Aorta (tissue), 5 donors: ENCODE measurements at regions not wholly inside any gene's neighbourhood (a gene's known extent, or its start where the extent isn't known, plus 50 kb on each side); places are given as distances from the start of the nearest gene placed in this dataset.

Experiments
- ATAC-seq: fragments of 200-7000 bp; cut with Tn5 transposase; one replicate; pipeline ENCODE4 v1.9.1; 2022; ENCODE audit warnings: moderate library complexity; ENCODE audit not compliant: low FRiP score
- DNase-seq, 2 donors: peaks; one replicate each; pipeline ENCODE4 v3.0.0-alpha.2; 2020
- H3K27ac ChIP-seq, 2 donors: one replicate each; pipeline ENCODE4 v1.5.1; 2013; ENCODE audit warnings: low read length in 2 of 2, mild to moderate bottlenecking in 2 of 2, moderate library complexity in 2 of 2, control low read depth in 1 of 2, inconsistent platforms in 1 of 2, low read depth in 1 of 2
- H3K27me3 ChIP-seq, 2 donors: one replicate each; pipeline ENCODE4 v1.6.1; 2013; ENCODE audit warnings: control low read depth in 1 of 2, low read length in 1 of 2, mild to moderate bottlenecking in 1 of 2, moderate library complexity in 1 of 2; ENCODE audit not compliant: insufficient read depth in 2 of 2, control insufficient read depth in 1 of 2
- H3K36me3 ChIP-seq, 2 donors: one replicate each; pipeline ENCODE4 v1.6.1; 2013; ENCODE audit warnings: control low read depth in 1 of 2, low read length in 1 of 2, mild to moderate bottlenecking in 1 of 2; ENCODE audit not compliant: insufficient read depth in 2 of 2, control insufficient read depth in 1 of 2
- H3K4me1 ChIP-seq, 2 donors: one replicate each; pipeline ENCODE4 v1.6.1; 2013; ENCODE audit warnings: low read length in 2 of 2, control low read depth in 1 of 2, mild to moderate bottlenecking in 1 of 2, moderate library complexity in 1 of 2; ENCODE audit not compliant: insufficient read depth in 2 of 2, control insufficient read depth in 1 of 2
- H3K4me3 ChIP-seq, 2 donors: one replicate each; pipeline ENCODE4 v1.5.1; 2013; ENCODE audit warnings: low read length in 2 of 2, control low read depth in 1 of 2, mild to moderate bottlenecking in 1 of 2
- H3K9me3 ChIP-seq: one replicate; pipeline ENCODE4 v1.6.1; 2013; ENCODE audit warnings: mild to moderate bottlenecking, low read length; ENCODE audit not compliant: control insufficient read depth
- WGBS, 2 donors: extraction: QIAGEN DNeasy Blood & Tissue Kit; methylation state at CpG; one replicate each; pipeline ENCODE4 v1.1.7; 2013; 5-methylcytosine and 5-hydroxymethylcytosine counted together
- intact Hi-C, 2 donors: fragments of 100-400 bp; cut with DNase I; formaldehyde crosslinking; loops; one replicate each; pipeline versions ENCODE4 v1.14.2 to v1.15.0; 2022
- donor health status: healthy with polysubstance abuse.
- donor health status: Bipolar disorder and iron deficiency.
- donor health status: DM: no; HTN: no; CAD: no.
- donor health status: DM: no; HTN: no; CAD: no.
- donor health status: DM: yes; HTN: yes; CAD: no.

DNA sequence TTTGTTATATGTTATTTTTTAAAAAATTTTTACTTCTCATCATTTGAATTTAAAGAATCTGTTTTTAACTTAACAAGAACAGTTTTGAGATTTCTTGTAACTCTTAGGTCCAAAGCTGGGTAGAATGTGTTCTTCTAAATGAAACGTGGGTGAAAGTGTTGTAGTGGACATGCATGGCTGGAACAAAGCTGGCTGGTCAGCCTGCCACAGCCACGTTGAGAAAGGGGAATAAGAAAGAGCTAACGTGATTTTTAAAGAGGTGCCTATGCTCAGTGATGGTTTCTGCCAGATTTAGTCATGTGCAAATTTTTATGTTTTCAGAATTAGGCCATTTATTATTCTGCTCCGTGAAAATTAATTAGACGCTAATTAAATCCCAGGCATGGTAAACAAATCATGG is 203.9 kb upstream of the COL3A1 start:
- no peak for ATAC-seq
- no peaks in the 10 kb centered on the region for H3K9me3 ChIP-seq
- H3K27ac ChIP-seq: no peak overlapping the region
- intact Hi-C loops: no loop called here
- no peaks in the 10 kb centered on the region for H3K36me3 ChIP-seq
- 81 to 85% methylated on average over 5 of the region's 5 CpGs for WGBS, 2 donors
- no peaks in the 10 kb centered on the region for H3K4me1 ChIP-seq
- no peak overlapping the region for H3K4me3 ChIP-seq
- no peaks in the 10 kb centered on the region for H3K27me3 ChIP-seq
- DNase-seq: no peak

DNA sequence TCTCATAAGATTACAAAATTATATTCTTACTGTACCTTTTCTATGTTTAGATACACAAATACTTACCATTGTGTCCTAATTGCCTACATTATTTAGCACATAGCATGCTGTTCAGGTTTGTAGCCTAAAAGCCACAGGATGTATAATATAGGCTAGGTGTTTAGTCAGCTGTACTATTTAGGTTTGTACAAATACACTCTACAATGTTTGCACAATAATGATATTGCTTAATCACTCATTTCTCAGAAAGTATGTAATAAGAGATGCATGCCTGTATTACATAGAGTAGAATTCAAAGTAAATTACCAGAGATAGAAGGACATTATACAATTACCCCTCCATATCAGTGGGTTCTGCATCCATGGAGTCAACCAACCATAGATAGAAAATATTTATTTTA is 201.1 kb upstream of the COL3A1 start:
- ATAC-seq: no peak
- no peaks in the 10 kb centered on the region for H3K27me3 ChIP-seq
- no peaks in the 10 kb centered on the region for H3K36me3 ChIP-seq
- H3K9me3 ChIP-seq: no peaks in the 10 kb centered on the region
- intact Hi-C loops: no loop called here
- no peak for DNase-seq
- no peak overlapping the region for H3K4me3 ChIP-seq
- H3K4me1 ChIP-seq: no peaks in the 10 kb centered on the region
- H3K27ac ChIP-seq: no peak overlapping the region

DNA sequence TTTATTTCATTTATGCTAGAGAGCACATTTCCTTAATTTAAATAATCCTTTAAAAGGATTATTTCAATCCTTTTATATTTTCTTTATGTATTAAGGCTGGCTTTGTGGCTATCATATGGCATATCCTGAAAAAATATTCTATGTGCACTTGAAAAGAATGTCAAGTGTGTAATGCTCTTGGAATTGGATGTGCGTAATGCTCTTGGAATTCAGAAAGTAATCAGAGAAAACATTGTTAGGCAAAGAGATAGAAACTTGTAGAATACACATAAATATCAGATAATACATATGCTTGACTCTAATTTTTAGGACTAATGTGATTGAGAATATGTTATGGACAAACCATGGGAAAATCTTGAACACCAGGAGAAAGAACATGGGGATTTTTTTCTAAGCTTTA is 197.5 kb upstream of the COL3A1 start:
- 87 to 96% methylated on average over 1 of the region's 1 CpG for WGBS, 2 donors
- intact Hi-C loops: no loop called here
- peaks cover 0 to 1% of the 10 kb centered on the region in 2 donors for H3K4me1 ChIP-seq

DNA sequence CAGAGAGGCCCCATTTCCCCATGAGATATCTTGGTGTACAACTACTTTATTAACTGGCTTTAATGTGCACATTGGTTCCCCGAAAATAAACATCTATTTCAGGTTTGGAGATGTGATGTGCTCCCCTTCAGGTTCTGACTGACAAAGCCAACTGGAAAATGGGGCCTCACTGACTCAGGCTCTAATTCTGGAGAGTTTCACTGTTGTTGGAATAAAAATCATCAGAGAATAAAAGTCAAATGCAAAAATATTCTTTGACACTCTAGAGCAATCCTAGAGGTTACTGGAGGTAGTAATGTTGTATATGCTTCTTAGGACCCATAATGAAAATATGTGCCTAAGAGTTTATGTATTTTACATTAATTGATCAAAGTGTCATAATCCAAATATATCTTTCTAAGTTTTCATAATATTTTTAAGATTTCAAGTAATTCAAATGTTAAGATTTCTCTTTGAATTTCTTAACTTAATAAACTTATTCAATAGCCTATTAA is 189.9 kb upstream of the COL3A1 start:
- Histone ChIP-seq H3K27ac (no peak overlapping the region), H3K4me1 (peaks cover under 1 to 3% of the 10 kb centered on the region in 2 donors), H3K9me3 (no peaks in the 10 kb centered on the region), H3K4me3 (no peak overlapping the region), H3K27me3 (no peaks in the 10 kb centered on the region), H3K36me3 (no peaks in the 10 kb centered on the region)
- 16 to 40% methylated on average over 1 of the region's 1 CpG for WGBS, 2 donors
- ATAC-seq (no peak), DNase-seq (no peak)
- intact Hi-C loops: loop anchor here in 1 of 2 donors (10.0 kb wide), 1 partner anchor 260 kb away; no protein-coding TSS in a partner anchor

More for the DNA sequence above, 197.5 kb upstream of the COL3A1 start:
- Histone ChIP-seq H3K4me3 (no peak overlapping the region), H3K36me3 (no peaks in the 10 kb centered on the region), H3K27ac (no peak overlapping the region), H3K9me3 (no peaks in the 10 kb centered on the region), H3K27me3 (no peaks in the 10 kb centered on the region)
- ATAC-seq (no peak), DNase-seq (no peak)

DNA sequence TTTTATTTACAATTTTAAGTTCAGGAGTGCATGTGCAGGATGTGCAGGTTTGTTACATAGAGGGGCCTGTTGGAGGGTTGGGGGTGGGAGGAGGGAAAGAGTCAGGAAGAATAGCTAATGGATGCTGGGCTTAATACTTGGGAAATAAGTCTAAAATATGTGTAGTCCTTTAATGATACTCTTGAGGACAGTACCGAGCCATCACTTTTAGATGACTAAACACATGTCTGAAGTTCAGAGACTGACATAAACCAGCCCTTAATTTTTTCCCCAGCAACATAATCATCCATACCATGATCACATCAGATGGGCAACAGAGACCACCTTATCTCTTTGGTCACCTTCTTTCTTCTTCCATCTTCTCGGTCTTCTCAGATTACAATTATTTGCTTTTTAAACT is 189.1 kb upstream of the COL3A1 start:
- 92 to 95% methylated on average over 2 of the region's 2 CpGs for WGBS, 2 donors
- DNase-seq: no peak
- no peak overlapping the region for H3K4me3 ChIP-seq
- intact Hi-C loops: loop anchor here (5.0 to 10.0 kb wide), 3 partner anchors 188 to 260 kb away; no protein-coding TSS in a partner anchor
- H3K9me3 ChIP-seq: no peaks in the 10 kb centered on the region
- H3K4me1 ChIP-seq: peaks cover 0 to 3% of the 10 kb centered on the region in 2 donors
- no peak for ATAC-seq
- H3K36me3 ChIP-seq: no peaks in the 10 kb centered on the region
- H3K27me3 ChIP-seq: no peaks in the 10 kb centered on the region
- H3K27ac ChIP-seq: no peak overlapping the region

DNA sequence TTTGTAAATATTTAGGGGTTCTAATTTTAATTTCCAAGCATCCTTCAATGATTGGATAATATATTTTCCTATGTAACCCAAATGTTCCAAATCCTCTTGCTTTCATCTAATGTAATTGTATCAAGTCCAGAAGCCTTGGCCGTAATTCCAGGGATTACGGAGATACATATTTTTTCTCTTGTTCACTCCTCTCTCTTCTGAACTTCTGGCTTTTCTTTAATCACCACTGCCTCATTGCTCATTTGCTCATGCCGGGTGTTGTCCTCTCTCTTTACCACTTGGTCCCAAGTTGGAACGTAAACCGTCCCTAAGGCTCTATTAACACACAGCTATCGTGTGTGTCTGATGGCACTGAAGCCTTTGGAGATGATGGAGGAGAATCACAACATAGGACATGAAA is 188.7 kb upstream of the COL3A1 start:
- Histone ChIP-seq H3K36me3 (no peaks in the 10 kb centered on the region), H3K27ac (peak overlapping the region in 1 of 2 donors; percentile 86), H3K4me3 (no peak overlapping the region), H3K4me1 (peaks cover 0 to 3% of the 10 kb centered on the region in 2 donors), H3K9me3 (no peaks in the 10 kb centered on the region), H3K27me3 (no peaks in the 10 kb centered on the region)
- 60 to 63% methylated on average over 6 of the region's 6 CpGs for WGBS, 2 donors
- DNase-seq: no peak
- ATAC-seq: peak; percentile 46
- intact Hi-C loops: loop anchor here (5.0 to 10.0 kb wide), 3 partner anchors 188 to 261 kb away; no protein-coding TSS in a partner anchor

DNA sequence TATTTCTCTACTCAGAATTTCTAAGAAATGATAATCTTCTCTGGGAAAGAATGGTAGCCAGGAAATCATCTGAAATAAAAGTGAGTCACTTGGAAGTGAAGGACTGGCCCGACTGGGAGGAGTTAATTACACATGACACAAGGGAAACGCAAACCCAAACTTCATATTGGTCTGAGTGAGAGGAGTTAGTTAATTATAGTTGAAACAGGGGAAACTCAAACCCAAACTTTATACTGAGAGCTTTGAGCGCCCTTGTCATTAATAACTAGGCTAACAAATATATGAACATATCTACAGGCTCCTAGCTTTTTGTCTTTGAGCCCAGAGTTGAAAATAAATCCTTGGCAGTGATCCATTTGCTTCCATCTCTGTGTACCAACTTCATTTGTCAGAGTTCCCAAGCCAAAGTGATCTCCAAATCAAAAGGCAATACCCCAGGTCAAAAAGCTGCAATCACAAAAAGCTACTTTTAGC is 187.8 kb upstream of the COL3A1 start:
- DNase-seq: peak in 1 of 2 donors; percentile 44
- intact Hi-C loops: loop anchor here (2.0 to 10.0 kb wide), 4 partner anchors 189 to 262 kb away; no protein-coding TSS in a partner anchor
- H3K4me3 ChIP-seq: peak overlapping the region in 1 of 2 donors; percentile 48
- peak; percentile 80 for ATAC-seq
- peak overlapping the region; percentile 70 to 71 for H3K27ac ChIP-seq
- H3K27me3 ChIP-seq: no peaks in the 10 kb centered on the region
- H3K36me3 ChIP-seq: no peaks in the 10 kb centered on the region
- peaks cover 0 to 3% of the 10 kb centered on the region in 2 donors for H3K4me1 ChIP-seq
- 3 to 7% methylated on average over 3 of the region's 3 CpGs for WGBS, 2 donors
- no peaks in the 10 kb centered on the region for H3K9me3 ChIP-seq

DNA sequence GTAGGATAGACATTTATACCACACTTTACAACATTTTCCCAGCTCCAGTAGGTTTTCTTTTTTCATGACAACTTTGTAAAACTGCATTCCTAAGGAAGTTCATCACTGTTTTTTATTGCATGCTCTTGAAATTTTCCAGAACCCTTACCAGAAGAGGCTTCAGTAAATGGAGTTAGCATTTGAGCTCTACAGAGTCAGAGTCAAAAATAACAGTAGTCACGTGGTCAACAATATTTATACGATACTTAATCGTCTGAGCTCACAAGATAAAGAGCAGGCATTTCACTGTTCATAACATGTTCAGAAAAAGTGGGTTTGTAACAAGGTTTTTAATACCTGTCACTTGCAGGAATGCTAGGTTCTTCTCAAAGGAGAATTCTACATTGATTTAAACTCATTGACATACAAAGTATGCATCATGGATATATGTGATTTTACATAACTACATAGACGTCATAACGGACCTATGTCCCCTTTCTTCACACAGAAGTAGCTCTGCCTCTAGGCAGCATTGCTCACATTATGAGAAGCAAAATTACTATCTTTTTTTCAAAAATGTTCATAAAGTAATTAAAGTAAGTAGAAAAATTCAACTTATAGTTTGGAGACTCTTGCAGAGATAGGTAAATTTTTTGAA is 187.0 kb upstream of the COL3A1 start:
- DNase-seq (no peak), ATAC-seq (peak; percentile 68)
- Histone ChIP-seq H3K9me3 (no peaks in the 10 kb centered on the region), H3K27me3 (no peaks in the 10 kb centered on the region), H3K4me1 (peaks cover 0 to 3% of the 10 kb centered on the region in 2 donors), H3K36me3 (no peaks in the 10 kb centered on the region), H3K27ac (peak overlapping the region; percentile 70 to 93), H3K4me3 (peak overlapping the region in 1 of 2 donors; percentile 48)
- intact Hi-C loops: loop anchor here (2.0 to 10.0 kb wide), 4 partner anchors 190 to 262 kb away; no protein-coding TSS in a partner anchor
- WGBS, 2 donors: 6 to 8% methylated on average over 5 of the region's 5 CpGs
